ENCODE measurements at regions not wholly inside any gene's neighbourhood (a gene's known extent, or its start where the extent isn't known, plus 50 kb on each side); places are given as distances from the start of the nearest gene placed in this dataset.

- POLR2A ChIA-PET: no interaction called here
- CTCF ChIA-PET: no interaction called here
- TF ChIP-seq CTCF (IDR thresholded peaks at IDR 0.05; ENCODE audit: control extremely low read depth, extremely low read depth, low read depth, missing control alignments): no peak
These were observed 597.0 kb upstream of the PABPC4L start for GRCh38 chr4:134798573-134798972.

GRCh38 chr4:134787315-134787714 lies 585.7 kb upstream of the PABPC4L start:
- ChIA-PET CTCF (interaction anchor here (1.0 kb wide), 1 partner anchor 11 kb away, joined by 3 read pairs; no protein-coding TSS in a partner anchor), POLR2A (no interaction called here)
- no peak for DNase-seq (ENCODE audit: extremely low spot score)
- TF ChIP-seq CTCF (IDR thresholded peaks at IDR 0.05; ENCODE audit: control extremely low read depth, extremely low read depth, low read depth, missing control alignments): no peak

More at GRCh38 chr4:134798573-134798972, 597.0 kb upstream of the PABPC4L start:
- no peak for DNase-seq (ENCODE audit: extremely low spot score)

GRCh38 chr4:134780244-134780643 lies 578.7 kb upstream of the PABPC4L start:
- ChIA-PET POLR2A (no interaction called here), CTCF (no interaction called here)
- TF ChIP-seq CTCF (IDR thresholded peaks at IDR 0.05; ENCODE audit: control extremely low read depth, extremely low read depth, low read depth, missing control alignments): no peak
- no peak for DNase-seq (ENCODE audit: extremely low spot score)

GRCh38 chr4:134777606-134778005 lies 576.0 kb upstream of the PABPC4L start:
- CTCF ChIA-PET: interaction anchor here (0.8 kb wide), 1 partner anchor 12 kb away, joined by 3 read pairs; no protein-coding TSS in a partner anchor
- no peak for TF ChIP-seq CTCF (IDR thresholded peaks at IDR 0.05; ENCODE audit: control extremely low read depth, extremely low read depth, low read depth, missing control alignments)
- POLR2A ChIA-PET: no interaction called here
- DNase-seq (ENCODE audit: extremely low spot score): no peak

- DNase-seq (ENCODE audit: extremely low spot score): no peak
- no peak for TF ChIP-seq CTCF (IDR thresholded peaks at IDR 0.05; ENCODE audit: control extremely low read depth, extremely low read depth, low read depth, missing control alignments)
- ChIA-PET POLR2A (no interaction called here), CTCF (no interaction called here)
These were observed 572.0 kb upstream of the PABPC4L start for GRCh38 chr4:134773497-134774000.

GRCh38 chr4:134762053-134762452 lies 560.5 kb upstream of the PABPC4L start:
- ChIA-PET CTCF (interaction anchor here (1.8 kb wide), 1 partner anchor 13 kb away, joined by 5 read pairs; no protein-coding TSS in a partner anchor), POLR2A (no interaction called here)
- no peak for DNase-seq (ENCODE audit: extremely low spot score)
- peak; percentile 4 for TF ChIP-seq CTCF (IDR thresholded peaks at IDR 0.05; ENCODE audit: control extremely low read depth, extremely low read depth, low read depth, missing control alignments)

- DNase-seq (ENCODE audit: extremely low spot score): no peak
- no peak for TF ChIP-seq CTCF (IDR thresholded peaks at IDR 0.05; ENCODE audit: control extremely low read depth, extremely low read depth, low read depth, missing control alignments)
- ChIA-PET CTCF (no interaction called here), POLR2A (no interaction called here)
These were observed 554.8 kb upstream of the PABPC4L start for GRCh38 chr4:134756421-134756820.
